ENCODE measurements at regions not wholly inside any gene's neighbourhood (a gene's known extent, or its start where the extent isn't known, plus 50 kb on each side); places are given as distances from the start of the nearest gene placed in this dataset.

DNA sequence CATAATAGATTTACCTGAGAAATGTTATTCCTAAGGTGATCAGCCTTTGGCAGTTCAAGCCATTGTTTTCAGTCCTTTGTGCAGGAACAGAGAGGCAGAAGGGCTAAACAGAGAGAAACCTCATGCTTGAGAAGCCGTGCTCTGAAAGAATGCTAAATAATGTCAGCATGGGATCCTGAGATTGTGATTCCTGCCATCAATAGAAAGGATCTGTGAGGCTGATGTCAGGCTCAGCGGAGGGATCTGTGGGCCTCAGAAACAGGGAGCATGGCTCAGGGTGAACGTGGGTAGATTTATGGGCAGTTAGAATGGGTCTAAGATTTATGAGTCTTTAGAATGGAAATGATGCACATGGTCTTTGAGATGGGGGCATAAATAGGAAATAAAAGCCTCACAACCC is 439.2 kb upstream of the IGFBP3 start:
- no peaks in the 10 kb centered on the region for H3K36me3 ChIP-seq (ENCODE audit: control insufficient read depth in 2 of 2, insufficient read depth in 2 of 2, low read length in 1 of 2)
- no peaks in the 10 kb centered on the region for H4K20me1 ChIP-seq (ENCODE audit: control insufficient read depth, insufficient read depth)
- TF ChIP-seq ZBED1 (IDR thresholded peaks at IDR 0.05; ENCODE audit: borderline replicate concordance), result no peak
- no peak for TF ChIP-seq CBFB (IDR thresholded peaks at IDR 0.05; ENCODE audit: low read depth)
- TF ChIP-seq, protein P1, sequence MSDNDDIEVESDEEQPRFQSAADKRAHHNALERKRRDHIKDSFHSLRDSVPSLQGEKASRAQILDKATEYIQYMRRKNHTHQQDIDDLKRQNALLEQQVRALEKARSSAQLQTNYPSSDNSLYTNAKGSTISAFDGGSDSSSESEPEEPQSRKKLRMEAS (IDR thresholded peaks at IDR 0.05; ENCODE audit: low read depth, low read length), result no peak
- no peak for TF ChIP-seq NFYA (IDR thresholded peaks at IDR 0.05; ENCODE audit: borderline replicate concordance, low read depth, low read length)
- no peak for TF ChIP-seq LARP7 (IDR thresholded peaks at IDR 0.05)
- no peak for TF ChIP-seq SPI1 (IDR thresholded peaks at IDR 0.05; ENCODE audit: borderline replicate concordance, insufficient read depth, low read depth, low read length)
- no peak for TF ChIP-seq SIN3A (IDR thresholded peaks at IDR 0.05; ENCODE audit: low read depth, low read length)
- TF ChIP-seq SREBF2 (IDR thresholded peaks at IDR 0.05; ENCODE audit: low read length), result no peak
- TF ChIP-seq, protein P2, sequence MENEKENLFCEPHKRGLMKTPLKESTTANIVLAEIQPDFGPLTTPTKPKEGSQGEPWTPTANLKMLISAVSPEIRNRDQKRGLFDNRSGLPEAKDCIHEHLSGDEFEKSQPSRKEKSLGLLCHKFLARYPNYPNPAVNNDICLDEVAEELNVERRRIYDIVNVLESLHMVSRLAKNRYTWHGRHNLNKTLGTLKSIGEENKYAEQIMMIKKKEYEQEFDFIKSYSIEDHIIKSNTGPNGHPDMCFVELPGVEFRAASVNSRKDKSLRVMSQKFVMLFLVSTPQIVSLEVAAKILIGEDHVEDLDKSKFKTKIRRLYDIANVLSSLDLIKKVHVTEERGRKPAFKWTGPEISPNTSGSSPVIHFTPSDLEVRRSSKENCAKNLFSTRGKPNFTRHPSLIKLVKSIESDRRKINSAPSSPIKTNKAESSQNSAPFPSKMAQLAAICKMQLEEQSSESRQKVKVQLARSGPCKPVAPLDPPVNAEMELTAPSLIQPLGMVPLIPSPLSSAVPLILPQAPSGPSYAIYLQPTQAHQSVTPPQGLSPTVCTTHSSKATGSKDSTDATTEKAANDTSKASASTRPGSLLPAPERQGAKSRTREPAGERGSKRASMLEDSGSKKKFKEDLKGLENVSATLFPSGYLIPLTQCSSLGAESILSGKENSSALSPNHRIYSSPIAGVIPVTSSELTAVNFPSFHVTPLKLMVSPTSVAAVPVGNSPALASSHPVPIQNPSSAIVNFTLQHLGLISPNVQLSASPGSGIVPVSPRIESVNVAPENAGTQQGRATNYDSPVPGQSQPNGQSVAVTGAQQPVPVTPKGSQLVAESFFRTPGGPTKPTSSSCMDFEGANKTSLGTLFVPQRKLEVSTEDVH (IDR thresholded peaks at IDR 0.05; ENCODE audit: low read depth, partially characterized antibody), result no peak
- TF ChIP-seq, protein P3, sequence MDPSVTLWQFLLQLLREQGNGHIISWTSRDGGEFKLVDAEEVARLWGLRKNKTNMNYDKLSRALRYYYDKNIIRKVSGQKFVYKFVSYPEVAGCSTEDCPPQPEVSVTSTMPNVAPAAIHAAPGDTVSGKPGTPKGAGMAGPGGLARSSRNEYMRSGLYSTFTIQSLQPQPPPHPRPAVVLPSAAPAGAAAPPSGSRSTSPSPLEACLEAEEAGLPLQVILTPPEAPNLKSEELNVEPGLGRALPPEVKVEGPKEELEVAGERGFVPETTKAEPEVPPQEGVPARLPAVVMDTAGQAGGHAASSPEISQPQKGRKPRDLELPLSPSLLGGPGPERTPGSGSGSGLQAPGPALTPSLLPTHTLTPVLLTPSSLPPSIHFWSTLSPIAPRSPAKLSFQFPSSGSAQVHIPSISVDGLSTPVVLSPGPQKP (IDR thresholded peaks at IDR 0.05; ENCODE audit: low read depth, low read length), result no peak
- TF ChIP-seq FOXK2 (IDR thresholded peaks at IDR 0.05), result no peak
- no peak for TF ChIP-seq ZNF622 (IDR thresholded peaks at IDR 0.05)
- no peak for TF ChIP-seq MEF2A (IDR thresholded peaks at IDR 0.05; ENCODE audit: insufficient read depth, low read depth, low read length)
- TF ChIP-seq RELA (IDR thresholded peaks at IDR 0.05; ENCODE audit: borderline replicate concordance, partially characterized antibody), result no peak
- no peak for TF ChIP-seq STAT1 (conservative IDR thresholded peaks at IDR 0.05)
- TF ChIP-seq KLF5 (IDR thresholded peaks at IDR 0.05; ENCODE audit: partially characterized antibody), result no peak
- TF ChIP-seq NFXL1 (IDR thresholded peaks at IDR 0.05; ENCODE audit: borderline replicate concordance), result no peak
- ChIA-PET POLR2A (no interaction called here), RAD21 (ENCODE audit: unreplicated experiment) (no interaction called here), SMC1A (ENCODE audit: uncharacterized antibody, unreplicated experiment) (no interaction called here), CTCF (interaction anchor here (2.9 kb wide), 1 partner anchor 437 kb away, joined by 9 read pairs; no protein-coding TSS in a partner anchor)
- in situ Hi-C loops (cut with MboI) (loop anchor here (25.0 kb wide), 1 partner anchor 727 kb away; no protein-coding TSS in a partner anchor), intact Hi-C loops (cut with micrococcal nuclease; ENCODE audit: unreplicated experiment) (loop anchor here (2.0 kb wide), 1 partner anchor 729 kb away; no protein-coding TSS in a partner anchor)
- no peak for DNase-seq (ENCODE audit: low read depth, low spot score)
- H3K4me3 ChIP-seq, result no peak overlapping the region
- H3K79me2 ChIP-seq (ENCODE audit: control insufficient read depth, insufficient read depth, low read length), result no peaks in the 10 kb centered on the region
- H3K27ac ChIP-seq (ENCODE audit: control insufficient read depth, insufficient read depth), result no peak overlapping the region
- no peak overlapping the region for H2AFZ ChIP-seq (ENCODE audit: control insufficient read depth, low read depth, low read length)
- H3K4me1 ChIP-seq (ENCODE audit: control insufficient read depth, insufficient read depth, low read length), result no peaks in the 10 kb centered on the region
- ATAC-seq, result no peak
- no peak for FAIRE-seq
- H3K9me3 ChIP-seq (replicated peaks; ENCODE audit: control insufficient read depth, insufficient read depth, low read length), result no peaks in the 10 kb centered on the region
- H3K27me3 ChIP-seq (replicated peaks in 1 of 2; ENCODE audit: control insufficient read depth in 2 of 2, insufficient read depth in 2 of 2, low read length in 1 of 2), result no peaks in the 10 kb centered on the region
- BruUV-seq (replicated peaks), result no TSS peak
- no peak overlapping the region for H3K4me2 ChIP-seq (ENCODE audit: control insufficient read depth, insufficient read depth)
- 0% methylated on average over 3 of the region's 3 CpGs for WGBS (ENCODE audit: insufficient coverage, insufficient replicate concordance, low lambda C conversion rate, missing lambda C conversion rate)
- no peak overlapping the region for H3K9ac ChIP-seq (ENCODE audit: control insufficient read depth, insufficient read depth, low read length)
